ENCODE measurements at regions not wholly inside any gene's neighbourhood (a gene's known extent, or its start where the extent isn't known, plus 50 kb on each side); places are given as distances from the start of the nearest gene placed in this dataset.

DNA sequence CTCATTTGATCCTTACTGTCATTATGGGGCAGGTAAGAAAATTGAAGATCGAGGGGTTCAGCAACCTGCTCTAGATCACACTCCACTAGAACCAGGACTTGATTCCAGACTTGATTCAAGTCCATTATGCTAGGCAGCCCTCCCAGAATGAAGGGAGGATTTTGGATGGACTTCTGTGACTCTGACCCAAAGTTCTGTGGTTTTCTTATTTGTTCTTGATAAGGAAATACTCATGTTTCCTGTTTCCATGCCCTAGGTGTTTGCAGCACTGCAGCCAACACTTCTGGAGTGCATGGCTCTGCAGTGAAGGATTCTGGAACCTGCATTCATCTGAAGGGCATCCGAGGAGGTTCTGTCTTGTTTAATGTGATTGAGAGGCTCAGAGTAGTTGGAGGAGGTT is 140.0 kb downstream of the FCRL5 start:
- Histone ChIP-seq H3K4me3 (ENCODE audit: low read depth in 2 of 2, low read length in 1 of 2) (no peak overlapping the region), H3K9ac (no peak overlapping the region), H4K20me1 (ENCODE audit: insufficient read depth) (no peaks in the 10 kb centered on the region), H3K9me3 (no peaks in the 10 kb centered on the region), H3K27me3 (ENCODE audit: insufficient read depth) (no peaks in the 10 kb centered on the region; the same call in 1 of the 2 replicates), H3K9me2 (no peaks in the 10 kb centered on the region), H2AFZ (ENCODE audit: low read depth) (no peak overlapping the region), H3K27ac (ENCODE audit: low read depth in 2 of 2, low read length in 1 of 2) (no peak overlapping the region), H3K4me1 (ENCODE audit: control insufficient read depth in 1 of 2, insufficient read depth in 2 of 2, low read depth in 1 of 2, low read length in 1 of 2) (no peaks in the 10 kb centered on the region), H3F3A (replicated peaks; ENCODE audit: insufficient read depth) (no peaks in the 10 kb centered on the region), H3K36me3 (replicated peaks in 1 of 2; ENCODE audit: control insufficient read depth in 1 of 2, insufficient read depth in 2 of 2, low read length in 1 of 2) (no peaks in the 10 kb centered on the region), H3K79me2 (ENCODE audit: insufficient read depth) (no peaks in the 10 kb centered on the region), H3K4me2 (no peak overlapping the region)
- WGBS (ENCODE audit: low lambda C conversion rate) = 0% methylated on average over 2 of the region's 2 CpGs
- POLR2A ChIA-PET = no interaction called here
- no peak for DNase-seq
- CTCF ChIA-PET = no interaction called here
- no peak for TF ChIP-seq POLR2AphosphoS5 (IDR thresholded peaks at IDR 0.05; ENCODE audit: low read depth, low read length)
- TF ChIP-seq SIN3A (IDR thresholded peaks at IDR 0.05; ENCODE audit: borderline replicate concordance, low read depth, low read length) = no peak
- TF ChIP-seq, protein P1, sequence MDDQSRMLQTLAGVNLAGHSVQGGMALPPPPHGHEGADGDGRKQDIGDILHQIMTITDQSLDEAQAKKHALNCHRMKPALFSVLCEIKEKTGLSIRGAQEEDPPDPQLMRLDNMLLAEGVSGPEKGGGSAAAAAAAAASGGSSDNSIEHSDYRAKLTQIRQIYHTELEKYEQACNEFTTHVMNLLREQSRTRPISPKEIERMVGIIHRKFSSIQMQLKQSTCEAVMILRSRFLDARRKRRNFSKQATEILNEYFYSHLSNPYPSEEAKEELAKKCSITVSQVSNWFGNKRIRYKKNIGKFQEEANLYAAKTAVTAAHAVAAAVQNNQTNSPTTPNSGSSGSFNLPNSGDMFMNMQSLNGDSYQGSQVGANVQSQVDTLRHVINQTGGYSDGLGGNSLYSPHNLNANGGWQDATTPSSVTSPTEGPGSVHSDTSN (IDR thresholded peaks at IDR 0.05) = no peak
- no peak for TF ChIP-seq TCF12 (IDR thresholded peaks at IDR 0.05)
- no peak for TF ChIP-seq EP300 (IDR thresholded peaks at IDR 0.05; ENCODE audit: borderline replicate concordance in 1 of 2, low read depth in 1 of 2, low read length in 1 of 2)
- TF ChIP-seq, protein P2, sequence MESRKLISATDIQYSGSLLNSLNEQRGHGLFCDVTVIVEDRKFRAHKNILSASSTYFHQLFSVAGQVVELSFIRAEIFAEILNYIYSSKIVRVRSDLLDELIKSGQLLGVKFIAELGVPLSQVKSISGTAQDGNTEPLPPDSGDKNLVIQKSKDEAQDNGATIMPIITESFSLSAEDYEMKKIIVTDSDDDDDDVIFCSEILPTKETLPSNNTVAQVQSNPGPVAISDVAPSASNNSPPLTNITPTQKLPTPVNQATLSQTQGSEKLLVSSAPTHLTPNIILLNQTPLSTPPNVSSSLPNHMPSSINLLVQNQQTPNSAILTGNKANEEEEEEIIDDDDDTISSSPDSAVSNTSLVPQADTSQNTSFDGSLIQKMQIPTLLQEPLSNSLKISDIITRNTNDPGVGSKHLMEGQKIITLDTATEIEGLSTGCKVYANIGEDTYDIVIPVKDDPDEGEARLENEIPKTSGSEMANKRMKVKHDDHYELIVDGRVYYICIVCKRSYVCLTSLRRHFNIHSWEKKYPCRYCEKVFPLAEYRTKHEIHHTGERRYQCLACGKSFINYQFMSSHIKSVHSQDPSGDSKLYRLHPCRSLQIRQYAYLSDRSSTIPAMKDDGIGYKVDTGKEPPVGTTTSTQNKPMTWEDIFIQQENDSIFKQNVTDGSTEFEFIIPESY (IDR thresholded peaks at IDR 0.05; ENCODE audit: borderline replicate concordance, low read depth) = no peak
- no peak for TF ChIP-seq FOSL2 (IDR thresholded peaks at IDR 0.05; ENCODE audit: borderline replicate concordance, low read depth)
- no peak for TF ChIP-seq NRF1 (IDR thresholded peaks at IDR 0.05; ENCODE audit: low read depth, low read length)
- TF ChIP-seq MEF2A (IDR thresholded peaks at IDR 0.05; ENCODE audit: borderline replicate concordance, low read depth) = no peak
- no peak for TF ChIP-seq TEAD4 (IDR thresholded peaks at IDR 0.05; ENCODE audit: borderline replicate concordance, insufficient read depth)
- TF ChIP-seq, protein P3, sequence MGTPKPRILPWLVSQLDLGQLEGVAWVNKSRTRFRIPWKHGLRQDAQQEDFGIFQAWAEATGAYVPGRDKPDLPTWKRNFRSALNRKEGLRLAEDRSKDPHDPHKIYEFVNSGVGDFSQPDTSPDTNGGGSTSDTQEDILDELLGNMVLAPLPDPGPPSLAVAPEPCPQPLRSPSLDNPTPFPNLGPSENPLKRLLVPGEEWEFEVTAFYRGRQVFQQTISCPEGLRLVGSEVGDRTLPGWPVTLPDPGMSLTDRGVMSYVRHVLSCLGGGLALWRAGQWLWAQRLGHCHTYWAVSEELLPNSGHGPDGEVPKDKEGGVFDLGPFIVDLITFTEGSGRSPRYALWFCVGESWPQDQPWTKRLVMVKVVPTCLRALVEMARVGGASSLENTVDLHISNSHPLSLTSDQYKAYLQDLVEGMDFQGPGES (IDR thresholded peaks at IDR 0.05; ENCODE audit: low read depth, low read length) = no peak
- no peak for TF ChIP-seq ELF1 (IDR thresholded peaks at IDR 0.05)
- no peak for TF ChIP-seq RCOR1 (IDR thresholded peaks at IDR 0.05; ENCODE audit: low read length)
- no peak for TF ChIP-seq MXI1 (IDR thresholded peaks at IDR 0.05; ENCODE audit: low read depth, low read length)

DNA sequence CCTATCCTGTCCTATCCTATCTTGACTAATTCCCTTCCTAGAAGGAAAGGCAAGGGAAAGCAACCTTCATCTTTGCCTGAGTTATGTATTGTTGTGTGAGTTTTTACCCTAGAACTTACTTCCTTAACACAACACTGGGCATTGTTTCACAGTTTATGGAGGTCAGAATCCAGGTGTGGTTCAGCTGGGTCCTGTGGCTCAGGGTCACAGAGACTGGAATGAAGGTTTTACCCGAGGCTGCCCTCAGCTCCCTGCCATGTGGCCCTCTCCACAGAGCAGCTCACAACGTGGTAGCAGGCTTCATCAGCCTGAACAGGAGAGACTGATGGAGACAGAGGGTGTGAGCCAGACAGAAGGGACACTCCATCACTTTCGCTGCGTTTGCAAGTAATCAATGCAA is 140.5 kb downstream of the FCRL5 start:
- no peak overlapping the region for H3K27ac ChIP-seq (ENCODE audit: low read depth in 2 of 2, low read length in 1 of 2)
- no peaks in the 10 kb centered on the region for H3F3A ChIP-seq (replicated peaks; ENCODE audit: insufficient read depth)
- H4K20me1 ChIP-seq (ENCODE audit: insufficient read depth) = no peaks in the 10 kb centered on the region
- 3% methylated on average over 4 of the region's 4 CpGs for WGBS (ENCODE audit: low lambda C conversion rate)
- no peaks in the 10 kb centered on the region for H3K4me1 ChIP-seq (ENCODE audit: control insufficient read depth in 1 of 2, insufficient read depth in 2 of 2, low read depth in 1 of 2, low read length in 1 of 2)
- no peak overlapping the region for H3K4me3 ChIP-seq (ENCODE audit: low read depth in 2 of 2, low read length in 1 of 2)
- no peaks in the 10 kb centered on the region for H3K9me2 ChIP-seq
- H3K36me3 ChIP-seq (replicated peaks in 1 of 2; ENCODE audit: control insufficient read depth in 1 of 2, insufficient read depth in 2 of 2, low read length in 1 of 2) = no peaks in the 10 kb centered on the region
- H3K79me2 ChIP-seq (ENCODE audit: insufficient read depth) = no peaks in the 10 kb centered on the region
- no peaks in the 10 kb centered on the region for H3K9me3 ChIP-seq
- no peaks in the 10 kb centered on the region; the same call in 1 of the 2 replicates for H3K27me3 ChIP-seq (ENCODE audit: insufficient read depth)
- no peak for DNase-seq
- H2AFZ ChIP-seq (ENCODE audit: low read depth) = no peak overlapping the region
- no peak overlapping the region for H3K4me2 ChIP-seq
- ChIA-PET CTCF (no interaction called here), POLR2A (no interaction called here)
- H3K9ac ChIP-seq = no peak overlapping the region
- TF ChIP-seq MXI1 (IDR thresholded peaks at IDR 0.05; ENCODE audit: low read depth, low read length) (no peak), GABPA (IDR thresholded peaks at IDR 0.05; ENCODE audit: low read depth) (no peak), RFX5 (IDR thresholded peaks at IDR 0.05; ENCODE audit: low read length) (no peak), SMC3 (IDR thresholded peaks at IDR 0.05; ENCODE audit: low read depth, low read length) (no peak), NRF1 (IDR thresholded peaks at IDR 0.05; ENCODE audit: low read depth, low read length) (no peak), FOSL2 (IDR thresholded peaks at IDR 0.05; ENCODE audit: borderline replicate concordance, low read depth) (no peak), GATA2 (CRISPR knock-in tag; IDR thresholded peaks at IDR 0.05) (no peak), ELF1 (IDR thresholded peaks at IDR 0.05) (no peak), YY1 (IDR thresholded peaks at IDR 0.05; ENCODE audit: low read depth) (no peak), TCF12 (IDR thresholded peaks at IDR 0.05) (no peak)
- TF ChIP-seq, protein P4, sequence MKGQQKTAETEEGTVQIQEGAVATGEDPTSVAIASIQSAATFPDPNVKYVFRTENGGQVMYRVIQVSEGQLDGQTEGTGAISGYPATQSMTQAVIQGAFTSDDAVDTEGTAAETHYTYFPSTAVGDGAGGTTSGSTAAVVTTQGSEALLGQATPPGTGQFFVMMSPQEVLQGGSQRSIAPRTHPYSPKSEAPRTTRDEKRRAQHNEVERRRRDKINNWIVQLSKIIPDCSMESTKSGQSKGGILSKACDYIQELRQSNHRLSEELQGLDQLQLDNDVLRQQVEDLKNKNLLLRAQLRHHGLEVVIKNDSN (IDR thresholded peaks at IDR 0.05; ENCODE audit: borderline replicate concordance, low read depth) = no peak
- TF ChIP-seq, protein P1 (IDR thresholded peaks at IDR 0.05) = no peak
- TF ChIP-seq, protein P5, sequence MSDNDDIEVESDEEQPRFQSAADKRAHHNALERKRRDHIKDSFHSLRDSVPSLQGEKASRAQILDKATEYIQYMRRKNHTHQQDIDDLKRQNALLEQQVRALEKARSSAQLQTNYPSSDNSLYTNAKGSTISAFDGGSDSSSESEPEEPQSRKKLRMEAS (IDR thresholded peaks at IDR 0.05; ENCODE audit: low read depth) = no peak
- TF ChIP-seq, protein P6, sequence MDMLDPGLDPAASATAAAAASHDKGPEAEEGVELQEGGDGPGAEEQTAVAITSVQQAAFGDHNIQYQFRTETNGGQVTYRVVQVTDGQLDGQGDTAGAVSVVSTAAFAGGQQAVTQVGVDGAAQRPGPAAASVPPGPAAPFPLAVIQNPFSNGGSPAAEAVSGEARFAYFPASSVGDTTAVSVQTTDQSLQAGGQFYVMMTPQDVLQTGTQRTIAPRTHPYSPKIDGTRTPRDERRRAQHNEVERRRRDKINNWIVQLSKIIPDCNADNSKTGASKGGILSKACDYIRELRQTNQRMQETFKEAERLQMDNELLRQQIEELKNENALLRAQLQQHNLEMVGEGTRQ (IDR thresholded peaks at IDR 0.05; ENCODE audit: borderline replicate concordance, low read depth, low read length) = no peak

All from SK-N-SH (cell line).